ENCODE measurements at regions not wholly inside any gene's neighbourhood (a gene's known extent, or its start where the extent isn't known, plus 50 kb on each side); places are given as distances from the start of the nearest gene placed in this dataset.

DNA sequence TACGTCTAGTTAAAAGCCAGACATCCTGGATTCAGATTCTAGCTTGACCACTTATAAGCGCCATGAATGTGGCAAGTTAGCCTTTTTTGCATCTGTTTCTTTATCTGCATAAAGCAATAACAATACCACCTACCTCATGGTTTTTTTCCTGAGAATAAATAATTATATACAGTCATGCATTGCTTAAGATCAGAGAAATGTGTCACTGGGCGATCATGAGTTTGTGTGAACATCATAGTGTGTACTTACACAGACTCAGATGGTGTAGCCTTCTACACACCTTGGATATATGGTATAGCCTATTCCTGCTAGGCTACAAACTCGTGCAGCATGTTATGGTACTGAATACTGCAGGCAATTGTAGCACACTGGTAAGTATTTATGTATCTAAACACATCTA lies 84.7 kb upstream of the PELI1 start:
- no peak for TF ChIP-seq TEAD4 (IDR thresholded peaks at IDR 0.05; ENCODE audit: borderline replicate concordance, insufficient read depth)
- no peak for TF ChIP-seq CTCF (IDR thresholded peaks at IDR 0.05)
- TF ChIP-seq, protein P1, sequence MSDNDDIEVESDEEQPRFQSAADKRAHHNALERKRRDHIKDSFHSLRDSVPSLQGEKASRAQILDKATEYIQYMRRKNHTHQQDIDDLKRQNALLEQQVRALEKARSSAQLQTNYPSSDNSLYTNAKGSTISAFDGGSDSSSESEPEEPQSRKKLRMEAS (IDR thresholded peaks at IDR 0.05; ENCODE audit: low read depth) = no peak
- no peak for TF ChIP-seq EZH2phosphoT487 (IDR thresholded peaks at IDR 0.05; ENCODE audit: borderline replicate concordance, low read depth)
- TF ChIP-seq GABPA (IDR thresholded peaks at IDR 0.05; ENCODE audit: low read depth) = no peak
- TF ChIP-seq RAD21 (IDR thresholded peaks at IDR 0.05; ENCODE audit: low read length) = no peak
- TF ChIP-seq MEF2A (IDR thresholded peaks at IDR 0.05; ENCODE audit: borderline replicate concordance, low read depth) = no peak
- no peak for TF ChIP-seq YY1 (IDR thresholded peaks at IDR 0.05; ENCODE audit: low read depth)
- TF ChIP-seq MXI1 (IDR thresholded peaks at IDR 0.05; ENCODE audit: low read depth, low read length) = no peak
- no peak for TF ChIP-seq FOXM1 (IDR thresholded peaks at IDR 0.05; ENCODE audit: low read depth)
- no peak for TF ChIP-seq RFX5 (IDR thresholded peaks at IDR 0.05; ENCODE audit: low read length)
- no peak for TF ChIP-seq FOXJ3 (CRISPR knock-in tag; IDR thresholded peaks at IDR 0.05)
- TF ChIP-seq NRF1 (IDR thresholded peaks at IDR 0.05; ENCODE audit: low read depth, low read length) = no peak
- no peak for TF ChIP-seq GATA2 (CRISPR knock-in tag; IDR thresholded peaks at IDR 0.05)
- TF ChIP-seq, protein P2, sequence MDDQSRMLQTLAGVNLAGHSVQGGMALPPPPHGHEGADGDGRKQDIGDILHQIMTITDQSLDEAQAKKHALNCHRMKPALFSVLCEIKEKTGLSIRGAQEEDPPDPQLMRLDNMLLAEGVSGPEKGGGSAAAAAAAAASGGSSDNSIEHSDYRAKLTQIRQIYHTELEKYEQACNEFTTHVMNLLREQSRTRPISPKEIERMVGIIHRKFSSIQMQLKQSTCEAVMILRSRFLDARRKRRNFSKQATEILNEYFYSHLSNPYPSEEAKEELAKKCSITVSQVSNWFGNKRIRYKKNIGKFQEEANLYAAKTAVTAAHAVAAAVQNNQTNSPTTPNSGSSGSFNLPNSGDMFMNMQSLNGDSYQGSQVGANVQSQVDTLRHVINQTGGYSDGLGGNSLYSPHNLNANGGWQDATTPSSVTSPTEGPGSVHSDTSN (IDR thresholded peaks at IDR 0.05) = no peak
- no peak for TF ChIP-seq CHD2 (IDR thresholded peaks at IDR 0.05; ENCODE audit: low read length, partially characterized antibody)
- no peak for TF ChIP-seq FOSL2 (IDR thresholded peaks at IDR 0.05; ENCODE audit: borderline replicate concordance, low read depth)
- no peaks in the 10 kb centered on the region for H3K9me3 ChIP-seq
- no peak overlapping the region for H3K4me2 ChIP-seq
- ChIA-PET POLR2A (no interaction called here), CTCF (interaction anchor here (1.4 kb wide), 1 partner anchor 33 kb away, joined by 5 read pairs; no protein-coding TSS in a partner anchor)
- peaks cover 0 to 8% of the 10 kb centered on the region in 2 experiments; a peak in 2 of 4 replicates for H3K4me1 ChIP-seq (ENCODE audit: control insufficient read depth in 1 of 2, insufficient read depth in 2 of 2, low read depth in 1 of 2, low read length in 1 of 2)
- peak overlapping the region in 1 of 2 experiments; percentile 51; a peak in 1 of 4 replicates for H3K27ac ChIP-seq (ENCODE audit: low read depth in 2 of 2, low read length in 1 of 2)
- H3K36me3 ChIP-seq (replicated peaks in 1 of 2; ENCODE audit: control insufficient read depth in 1 of 2, insufficient read depth in 2 of 2, low read length in 1 of 2) = no peaks in the 10 kb centered on the region
- H3K79me2 ChIP-seq (ENCODE audit: insufficient read depth) = no peaks in the 10 kb centered on the region
- H3K9ac ChIP-seq = no peak overlapping the region
- peaks cover 4% of the 10 kb centered on the region; the same call in 1 of the 2 replicates for H3K27me3 ChIP-seq (ENCODE audit: insufficient read depth)
- no peak overlapping the region for H2AFZ ChIP-seq (ENCODE audit: low read depth)
- no peak overlapping the region for H3K4me3 ChIP-seq (ENCODE audit: low read depth in 2 of 2, low read length in 1 of 2)
- H3K9me2 ChIP-seq = no peaks in the 10 kb centered on the region
- H4K20me1 ChIP-seq (ENCODE audit: insufficient read depth) = no peaks in the 10 kb centered on the region
- no peaks in the 10 kb centered on the region for H3F3A ChIP-seq (replicated peaks; ENCODE audit: insufficient read depth)
- 85% methylated on average over 4 of the region's 4 CpGs for WGBS (ENCODE audit: low lambda C conversion rate)
- DNase-seq = no peak

- H3K79me2 ChIP-seq (ENCODE audit: insufficient read depth) = no peaks in the 10 kb centered on the region
- no peak overlapping the region for H3K9ac ChIP-seq
- no peaks in the 10 kb centered on the region for H3K9me2 ChIP-seq
- no peaks in the 10 kb centered on the region for H3K9me3 ChIP-seq
- no peaks in the 10 kb centered on the region for H3K36me3 ChIP-seq (replicated peaks in 1 of 2; ENCODE audit: control insufficient read depth in 1 of 2, insufficient read depth in 2 of 2, low read length in 1 of 2)
- no peak for DNase-seq
- TF ChIP-seq RCOR1 (IDR thresholded peaks at IDR 0.05; ENCODE audit: low read length) (no peak), RFX5 (IDR thresholded peaks at IDR 0.05; ENCODE audit: low read length) (no peak), FOXM1 (IDR thresholded peaks at IDR 0.05; ENCODE audit: low read depth) (no peak), RXRA (IDR thresholded peaks at IDR 0.05; ENCODE audit: borderline replicate concordance, low read depth) (no peak), RAD21 (IDR thresholded peaks at IDR 0.05; ENCODE audit: low read length) (no peak), NRF1 (IDR thresholded peaks at IDR 0.05; ENCODE audit: low read depth, low read length) (no peak), MEF2A (IDR thresholded peaks at IDR 0.05; ENCODE audit: borderline replicate concordance, low read depth) (no peak), GABPA (IDR thresholded peaks at IDR 0.05; ENCODE audit: low read depth) (no peak)
- no peak overlapping the region for H3K4me3 ChIP-seq (ENCODE audit: low read depth in 2 of 2, low read length in 1 of 2)
- peaks cover 4% of the 10 kb centered on the region; the same call in 1 of the 2 replicates for H3K27me3 ChIP-seq (ENCODE audit: insufficient read depth)
- POLR2A ChIA-PET = no interaction called here
- no peak overlapping the region for H2AFZ ChIP-seq (ENCODE audit: low read depth)
- CTCF ChIA-PET = no interaction called here
- peaks cover 0 to 8% of the 10 kb centered on the region in 2 experiments; a peak in 2 of 4 replicates for H3K4me1 ChIP-seq (ENCODE audit: control insufficient read depth in 1 of 2, insufficient read depth in 2 of 2, low read depth in 1 of 2, low read length in 1 of 2)
- no peak overlapping the region for H3K27ac ChIP-seq (ENCODE audit: low read depth in 2 of 2, low read length in 1 of 2)
- no peaks in the 10 kb centered on the region for H4K20me1 ChIP-seq (ENCODE audit: insufficient read depth)
- H3K4me2 ChIP-seq = no peak overlapping the region
- H3F3A ChIP-seq (replicated peaks; ENCODE audit: insufficient read depth) = no peaks in the 10 kb centered on the region
Observed at GRCh38 chr2:64230540-64230939, 86.3 kb upstream of the PELI1 start.

Data from SK-N-SH (cell line).